GM18909 (cell line): ENCODE measurements at regions not wholly inside any gene's neighbourhood (a gene's known extent, or its start where the extent isn't known, plus 50 kb on each side); places are given as distances from the start of the nearest gene placed in this dataset.
"Not testable (repeated sequence)": the region's sequence is repeated elsewhere in the genome, so short reads cannot be mapped to it uniquely, and the experiment has no call there.

Source experiments
- ATAC-seq: cut with Tn5 transposase; IDR thresholded peaks from one replicate; pipeline ENCODE4 v1.9.1; 2021; ENCODE audit warnings: mild to moderate bottlenecking; ENCODE audit not compliant: unreplicated experiment, poor library complexity

DNA sequence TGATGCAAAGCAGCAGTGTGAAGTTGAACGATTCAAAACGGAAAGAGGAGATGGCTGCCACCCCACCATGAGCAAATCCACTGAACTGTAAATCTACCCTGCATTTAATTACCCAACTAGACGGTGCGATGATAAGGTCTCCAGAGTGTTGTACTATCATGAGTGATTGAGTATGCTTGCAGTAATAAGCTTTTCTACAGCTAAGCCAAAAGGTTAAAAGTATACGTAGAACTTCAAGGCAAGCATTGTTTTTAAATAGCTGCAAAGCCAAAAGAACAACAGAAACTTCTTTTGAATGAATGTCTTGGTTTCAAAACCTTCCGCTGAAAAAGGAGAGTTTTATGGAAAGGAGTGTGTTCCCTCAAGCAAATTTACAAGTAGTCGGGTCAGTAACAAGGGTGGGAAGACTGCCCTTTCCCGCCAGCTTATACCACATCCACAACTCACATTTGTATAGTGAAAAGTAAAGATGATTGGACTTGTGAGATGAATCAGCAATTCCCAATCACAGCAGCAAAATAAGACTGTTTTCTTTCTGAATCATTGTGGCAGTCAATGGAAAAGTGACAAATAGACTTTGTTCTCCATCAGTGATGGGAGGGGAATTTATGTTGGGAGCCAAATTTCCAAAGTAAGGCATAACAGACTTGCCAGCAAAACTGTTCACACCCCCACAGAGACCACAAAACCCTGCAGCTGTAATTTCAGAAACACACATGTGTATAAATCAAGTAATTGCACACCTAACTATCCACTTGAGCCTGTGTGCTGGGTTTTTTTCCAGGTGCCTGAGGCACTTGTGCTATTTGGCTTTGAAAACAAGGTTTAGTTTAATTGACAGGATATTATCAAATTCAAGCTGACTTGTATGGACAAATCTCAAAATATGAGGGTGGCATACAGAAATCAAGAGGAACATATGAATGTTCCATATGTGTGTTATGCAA is 407.7 kb upstream of the GRAMD2B start:
- no peak for ATAC-seq

DNA sequence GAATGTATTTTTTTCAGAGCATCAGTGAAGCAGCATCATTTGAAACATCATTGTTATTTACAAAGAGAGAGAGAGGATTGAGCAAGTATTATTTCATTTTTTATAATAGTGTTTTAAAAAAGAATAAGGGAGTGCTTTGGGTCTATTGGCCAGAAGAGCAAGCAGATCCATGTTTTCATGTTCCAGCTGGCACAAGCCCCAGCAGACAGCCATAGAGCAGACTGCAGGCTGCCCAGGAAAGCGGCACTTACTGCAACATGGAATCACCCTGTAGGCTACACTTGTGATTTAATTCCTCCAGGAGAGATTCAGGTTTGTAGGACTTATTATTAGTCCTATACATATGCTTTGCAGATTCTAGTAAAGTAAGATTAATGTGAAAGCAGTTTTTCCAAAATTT is 407.0 kb upstream of the GRAMD2B start:
- ATAC-seq, result no peak

DNA sequence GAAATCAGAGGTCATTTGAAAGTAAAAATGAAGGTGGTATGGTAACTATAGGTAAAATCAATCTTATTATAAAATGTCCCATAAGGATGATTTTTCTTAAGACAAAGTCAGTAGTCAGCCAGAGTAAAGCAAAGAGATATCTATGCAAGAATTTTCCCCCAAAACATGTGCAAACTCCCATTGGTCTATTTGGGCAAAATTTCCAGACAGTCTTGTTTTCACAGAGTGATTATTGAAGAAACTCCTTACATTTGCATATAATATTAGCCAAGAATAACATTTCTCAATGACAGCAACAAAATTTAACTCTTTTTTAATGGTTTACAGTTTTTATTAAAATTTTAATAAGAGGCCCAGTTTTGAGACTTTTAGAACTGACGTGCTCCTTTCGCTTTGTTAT is 406.1 kb upstream of the GRAMD2B start:
- no peak for ATAC-seq

- no peak for ATAC-seq
Observed at GRCh38 chr5:126020770-126021169, 402.4 kb upstream of the GRAMD2B start.

DNA sequence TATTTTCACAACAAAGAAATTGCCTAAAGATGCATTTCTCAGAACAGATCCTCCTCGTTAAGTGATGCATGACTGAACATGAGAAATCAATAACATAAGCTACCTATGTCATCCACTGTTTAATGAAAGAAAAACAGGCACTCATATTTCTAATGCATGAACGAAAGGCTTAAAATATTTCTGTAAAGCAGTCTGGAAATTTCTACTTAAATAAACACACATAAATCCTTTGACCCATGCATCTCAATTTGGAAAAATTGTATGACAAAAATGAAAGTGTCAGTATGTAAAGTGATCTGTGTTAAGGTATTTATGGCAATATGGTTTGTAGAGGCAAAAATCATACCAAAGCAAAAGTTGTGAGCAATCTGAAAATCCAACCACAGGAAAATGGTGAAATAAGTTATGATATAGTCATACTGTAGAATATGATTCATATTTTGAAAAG is 399.2 kb upstream of the GRAMD2B start:
- no peak for ATAC-seq

- no peak for ATAC-seq
Observed at GRCh38 chr5:126027149-126027548, 396.1 kb upstream of the GRAMD2B start.

DNA sequence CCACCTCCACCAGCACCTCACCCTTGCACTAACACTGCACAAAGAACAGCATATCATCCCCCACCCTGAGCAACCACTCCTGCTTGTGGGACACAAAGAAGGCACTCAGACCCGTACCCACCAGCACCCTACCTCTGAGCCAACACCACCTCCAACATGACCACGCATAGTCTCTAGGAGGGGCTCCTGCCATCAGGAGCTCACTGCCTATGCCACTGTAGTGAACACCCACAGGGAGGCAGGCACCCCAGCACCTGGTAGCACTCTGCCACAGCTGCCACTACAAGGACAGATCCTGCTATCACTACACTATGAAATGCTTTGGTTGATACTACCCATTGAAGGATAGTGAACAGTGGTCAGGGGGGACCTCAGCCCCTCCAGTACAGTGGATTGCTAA is 395.6 kb upstream of the GRAMD2B start:
- ATAC-seq, result no peak

DNA sequence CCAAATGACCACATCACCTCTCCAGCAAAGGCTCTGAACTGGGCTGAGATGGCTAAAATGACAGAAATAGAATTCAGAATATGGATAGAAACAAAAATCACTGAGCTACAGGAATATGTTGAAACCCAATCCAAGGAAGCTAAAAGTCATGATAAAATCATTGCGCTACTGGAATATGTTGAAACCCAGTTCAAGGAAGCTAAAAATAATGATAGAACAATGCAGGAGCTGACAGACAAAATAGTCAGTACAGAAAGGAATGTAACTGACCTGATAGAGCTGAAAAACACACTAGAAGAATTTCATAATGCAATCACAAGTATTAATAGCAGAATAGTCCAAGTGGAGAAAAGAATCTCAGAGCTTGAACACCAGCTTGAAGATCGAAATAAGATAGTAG is 394.9 kb upstream of the GRAMD2B start:
- ATAC-seq, result no peak

DNA sequence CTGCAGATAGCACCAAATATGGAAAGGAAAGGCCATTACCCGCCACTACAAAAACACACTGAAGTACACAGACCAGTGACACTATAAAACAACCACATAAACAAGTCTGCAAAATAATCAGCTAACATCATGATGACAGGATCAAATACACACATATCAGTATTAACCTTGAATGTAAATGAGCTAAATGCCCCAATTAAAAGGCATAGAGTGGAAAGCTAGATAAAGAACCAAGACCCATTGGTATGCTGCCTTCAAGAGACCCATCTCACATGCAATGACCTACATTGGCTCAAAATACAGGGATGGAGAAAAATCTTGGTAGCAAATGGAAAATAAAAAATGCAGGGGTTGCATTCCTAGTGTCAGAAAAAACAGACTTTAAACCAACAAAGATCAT is 393.9 kb upstream of the GRAMD2B start:
- not testable (repeated sequence) for ATAC-seq

GRCh38 chr5:126030698-126031097 is 392.5 kb upstream of the GRAMD2B start:
- no peak for ATAC-seq

DNA sequence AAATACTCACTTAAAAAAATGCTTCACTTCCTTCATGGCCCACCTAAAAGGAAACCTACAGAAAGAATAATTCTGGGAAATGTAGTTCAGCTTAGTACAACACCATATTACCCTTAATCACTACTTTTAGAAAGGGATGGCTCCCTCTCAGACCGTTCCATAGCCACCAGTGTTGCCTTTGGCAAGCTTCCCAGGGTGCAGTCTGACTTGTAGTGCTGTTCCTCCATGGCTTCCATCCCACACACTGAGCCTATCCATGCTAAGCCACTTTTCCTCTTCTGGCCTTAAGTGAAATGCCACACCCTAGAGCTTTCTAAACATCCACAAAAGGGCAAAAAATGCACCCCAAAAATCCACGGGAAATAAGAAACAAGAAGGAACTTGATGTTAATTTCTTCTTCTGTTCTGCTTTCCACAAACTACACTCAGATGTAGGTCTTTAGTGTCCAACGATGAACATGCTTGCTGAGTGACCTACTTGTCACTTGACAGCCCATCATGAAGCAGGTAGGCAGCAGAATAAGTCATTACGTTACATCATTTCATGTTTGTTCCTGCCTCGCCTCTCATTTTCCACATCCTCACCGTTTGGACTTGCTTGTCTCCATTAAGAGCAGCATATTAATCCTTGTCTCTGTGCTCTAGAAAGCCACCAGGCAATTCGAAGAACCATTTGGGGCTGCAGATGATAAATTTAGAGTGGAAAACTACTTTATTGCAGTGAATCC is 391.1 kb upstream of the GRAMD2B start:
- no peak for ATAC-seq

DNA sequence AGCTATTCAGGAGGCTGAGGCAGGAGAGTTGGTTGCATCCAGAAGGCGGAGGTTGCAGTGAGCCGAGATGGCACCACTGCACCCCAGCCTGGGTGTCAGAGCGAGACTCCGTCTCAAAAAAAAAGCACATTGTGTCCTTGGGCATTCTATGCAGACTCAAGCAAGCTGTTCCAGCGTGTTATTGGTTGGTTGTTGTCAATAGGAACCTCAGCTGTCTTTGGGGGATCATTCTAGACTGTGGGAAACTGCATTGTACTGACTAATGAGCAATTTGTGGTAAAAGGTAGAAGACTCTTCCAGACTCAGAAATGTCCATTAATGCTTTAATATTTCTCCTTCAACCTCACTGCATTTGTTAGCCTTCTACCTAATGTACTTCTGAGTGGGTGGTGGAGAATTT is 379.5 kb upstream of the GRAMD2B start:
- no peak for ATAC-seq

DNA sequence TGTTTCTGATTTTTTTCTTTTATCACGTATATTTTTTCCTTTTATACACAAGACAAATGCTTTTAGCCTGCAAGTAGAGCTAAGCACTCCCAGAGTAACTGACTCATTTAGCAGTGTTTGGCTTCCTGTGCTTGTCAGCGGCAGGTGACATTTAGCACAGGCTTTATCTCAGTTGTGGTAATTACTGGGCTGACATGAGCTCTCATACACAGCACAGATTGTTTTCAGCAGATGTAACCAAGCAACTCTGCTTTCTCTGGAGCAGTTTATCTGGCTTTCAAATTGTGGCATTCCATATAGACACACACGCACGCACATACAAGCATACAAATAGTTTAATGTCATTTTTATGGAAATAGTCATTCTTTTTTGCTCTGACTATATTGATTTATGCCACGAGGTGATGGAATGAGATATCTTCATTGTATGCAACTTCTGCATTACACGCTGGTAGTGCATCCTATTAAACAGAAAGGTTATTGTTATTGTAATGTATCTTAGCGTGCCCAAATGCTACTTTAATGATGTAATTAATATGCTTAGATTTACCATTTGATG is 379.0 kb upstream of the GRAMD2B start:
- no peak for ATAC-seq

DNA sequence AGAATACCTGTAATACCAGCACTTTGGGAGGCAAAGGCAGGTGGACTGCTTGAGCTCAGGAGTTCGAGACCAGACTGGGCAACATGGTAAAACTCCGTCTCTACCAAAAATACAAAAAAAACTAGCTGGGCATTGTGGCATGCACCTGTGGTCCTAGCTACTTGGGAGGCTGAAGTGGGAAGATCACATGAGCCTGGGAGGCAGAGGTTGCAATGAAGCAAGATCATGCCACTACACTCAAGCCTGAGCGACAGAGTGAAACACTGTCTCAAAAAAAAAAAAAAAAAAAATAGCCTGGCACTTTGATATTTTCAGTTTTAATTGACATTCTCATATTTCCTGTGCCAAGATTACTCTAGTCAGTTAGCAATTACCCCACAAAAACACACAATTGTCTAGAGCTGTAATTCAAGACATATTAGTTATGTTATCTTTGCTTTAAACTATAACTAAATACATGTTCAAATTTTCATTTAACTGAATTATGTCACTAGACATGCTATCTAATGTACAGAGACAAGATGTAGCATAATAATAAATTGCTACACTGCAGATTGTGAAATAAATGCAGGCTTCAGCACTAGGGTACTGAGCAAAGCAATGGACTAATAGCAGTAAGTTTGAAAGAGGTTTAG is 378.2 kb upstream of the GRAMD2B start:
- ATAC-seq, result no peak

DNA sequence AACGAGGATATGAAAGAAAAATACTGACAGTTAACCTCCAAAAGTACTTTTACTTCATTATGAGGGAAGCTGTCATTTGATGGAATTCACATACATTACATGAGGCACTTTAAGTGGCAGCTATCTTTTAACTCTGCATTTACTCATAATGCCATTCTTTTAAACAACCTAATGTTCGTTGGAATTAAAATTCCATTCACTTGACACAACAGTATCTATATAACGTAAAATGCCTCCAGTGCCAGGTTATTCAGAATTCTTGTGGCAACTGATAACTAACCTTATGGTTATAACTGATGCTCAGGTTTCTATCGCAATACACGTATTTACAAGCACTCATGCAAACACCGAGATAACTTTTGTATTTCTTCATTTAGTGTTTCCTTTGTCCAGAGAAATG is 376.9 kb upstream of the GRAMD2B start:
- ATAC-seq, result no peak

- ATAC-seq, result no peak
Observed at GRCh38 chr5:126046846-126047571, 376.2 kb upstream of the GRAMD2B start.

DNA sequence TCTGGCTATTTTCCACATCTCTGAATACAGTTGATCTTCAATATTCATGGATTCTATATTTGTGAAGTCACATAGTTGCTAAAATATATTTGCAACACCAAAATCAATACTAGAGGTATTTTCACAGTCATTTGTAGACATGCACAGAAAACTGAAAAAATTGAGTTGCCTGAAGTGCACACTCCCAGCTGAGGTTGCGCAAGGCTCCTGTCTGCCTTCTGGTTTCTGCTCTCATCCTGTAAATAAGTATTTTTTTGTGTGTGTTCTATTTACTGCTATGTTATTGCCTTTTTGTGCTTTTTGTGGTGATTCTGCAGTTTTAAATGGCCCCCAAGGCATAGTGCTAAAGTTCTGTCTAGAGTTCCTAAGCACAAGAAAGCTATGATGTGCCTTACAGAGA is 371.1 kb upstream of the GRAMD2B start:
- ATAC-seq, result no peak

DNA sequence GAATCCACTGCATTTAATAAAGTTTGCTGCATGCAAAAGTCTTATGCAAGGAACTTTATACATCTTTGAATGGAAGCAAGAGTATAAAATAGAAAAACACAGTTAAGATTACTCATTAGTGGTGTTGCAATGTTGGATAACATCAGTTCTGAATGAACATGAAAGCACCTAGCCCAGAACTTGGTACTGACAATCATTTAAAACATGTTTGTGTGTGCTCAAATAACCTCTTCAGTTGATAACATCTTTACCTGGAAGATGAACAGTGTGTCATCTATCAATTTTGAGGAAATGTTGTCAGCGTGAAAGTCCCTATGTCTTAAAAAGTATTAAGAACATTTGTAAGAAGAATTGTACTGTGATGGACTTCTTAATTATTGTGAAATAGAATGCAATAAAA is 370.4 kb upstream of the GRAMD2B start:
- ATAC-seq, result no peak

- no peak for ATAC-seq
Observed at GRCh38 chr5:126053630-126054029, 369.6 kb upstream of the GRAMD2B start.
